Ureter (tissue), 1 donor: ENCODE measurements at regions not wholly inside any gene's neighbourhood (a gene's known extent, or its start where the extent isn't known, plus 50 kb on each side); places are given as distances from the start of the nearest gene placed in this dataset.

Experiments
- DNase-seq: peaks from one replicate; pipeline ENCODE4 v3.0.0-alpha.2; 2020; ENCODE audit warnings: low spot score
- donor health status: DM: yes; HTN: yes; CAD: no.

DNA sequence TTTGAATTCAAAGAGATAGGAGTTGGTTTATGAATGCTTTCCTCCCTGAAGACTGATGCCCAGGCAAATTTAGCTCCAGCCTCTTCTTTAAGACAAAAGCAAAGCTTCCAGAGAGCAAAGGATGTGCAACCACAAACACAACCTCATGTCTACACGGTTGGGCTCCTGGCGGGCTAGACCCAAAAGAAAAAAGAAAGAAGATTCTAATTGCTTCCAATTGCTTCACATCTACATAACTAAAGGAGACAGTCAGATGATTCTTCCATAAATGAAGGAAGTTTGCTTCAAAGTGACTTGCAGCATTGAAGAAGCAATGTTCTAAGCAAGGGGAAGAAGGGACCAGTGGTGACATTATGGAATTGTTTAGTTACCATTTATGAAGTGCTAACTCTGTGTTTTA, 1603.0 kb upstream of the TENM3 start:
- no peak for DNase-seq

GRCh38 chr4:180641495-180641894, 1601.7 kb upstream of the TENM3 start:
- DNase-seq, result no peak

DNA sequence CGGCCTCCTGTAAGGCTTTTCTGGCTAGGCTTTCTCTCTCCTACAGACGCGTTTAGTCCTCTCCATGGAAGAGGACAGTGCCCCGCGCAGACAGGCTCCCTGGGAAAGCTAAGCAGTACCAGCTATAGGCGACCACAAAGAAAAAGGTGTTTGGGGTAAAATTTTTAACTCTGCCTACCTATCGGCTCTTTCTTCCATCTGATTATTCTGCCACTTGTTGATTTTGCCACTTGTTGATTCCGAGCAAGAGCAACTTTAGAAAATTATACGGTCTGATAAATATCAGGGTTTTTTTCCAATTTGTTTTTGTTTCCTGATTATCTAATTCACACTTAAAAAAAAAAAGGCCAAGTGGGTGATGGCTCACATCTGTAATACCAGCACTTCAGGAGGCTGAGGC, 1600.5 kb upstream of the TENM3 start:
- no peak for DNase-seq

GRCh38 chr4:180650273-180650672, 1592.9 kb upstream of the TENM3 start:
- no peak for DNase-seq

- no peak for DNase-seq
Measured at GRCh38 chr4:180652533-180652932, 1590.7 kb upstream of the TENM3 start.

GRCh38 chr4:180655886-180656285, 1587.3 kb upstream of the TENM3 start:
- no peak for DNase-seq

- DNase-seq, result no peak
Measured at GRCh38 chr4:180657881-180658280, 1585.3 kb upstream of the TENM3 start.

GRCh38 chr4:180664766-180665368, 1578.3 kb upstream of the TENM3 start:
- peak; percentile 69 for DNase-seq

DNA sequence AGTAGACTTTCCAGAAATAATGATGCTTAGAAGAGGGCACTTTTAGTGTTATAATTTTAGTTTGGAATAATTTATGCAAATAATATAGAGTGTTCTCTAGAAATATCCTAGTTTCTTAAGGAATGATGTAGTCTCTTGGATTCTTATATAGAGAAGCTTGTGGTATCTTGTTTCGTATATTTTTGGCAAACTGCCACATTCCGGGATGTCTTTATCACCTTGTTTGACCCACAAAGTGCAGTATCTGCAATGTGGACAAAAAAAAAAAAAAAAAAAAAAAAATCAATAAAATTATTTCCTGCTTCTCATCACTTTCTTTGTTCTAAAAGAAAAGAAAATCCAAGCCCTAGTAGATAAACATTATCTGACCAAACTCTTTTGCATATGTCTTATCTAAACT, 1577.7 kb upstream of the TENM3 start:
- DNase-seq, result no peak

- no peak for DNase-seq
Measured at GRCh38 chr4:180665994-180666824, 1577.0 kb upstream of the TENM3 start.

- DNase-seq, result no peak
Measured at GRCh38 chr4:180668732-180669131, 1574.5 kb upstream of the TENM3 start.

GRCh38 chr4:180669680-180670079, 1573.5 kb upstream of the TENM3 start:
- DNase-seq, result no peak

- no peak for DNase-seq
Measured at GRCh38 chr4:180674619-180675358, 1568.4 kb upstream of the TENM3 start.

- DNase-seq, result no peak
Measured at GRCh38 chr4:180675359-180675650, 1567.9 kb upstream of the TENM3 start.

DNA sequence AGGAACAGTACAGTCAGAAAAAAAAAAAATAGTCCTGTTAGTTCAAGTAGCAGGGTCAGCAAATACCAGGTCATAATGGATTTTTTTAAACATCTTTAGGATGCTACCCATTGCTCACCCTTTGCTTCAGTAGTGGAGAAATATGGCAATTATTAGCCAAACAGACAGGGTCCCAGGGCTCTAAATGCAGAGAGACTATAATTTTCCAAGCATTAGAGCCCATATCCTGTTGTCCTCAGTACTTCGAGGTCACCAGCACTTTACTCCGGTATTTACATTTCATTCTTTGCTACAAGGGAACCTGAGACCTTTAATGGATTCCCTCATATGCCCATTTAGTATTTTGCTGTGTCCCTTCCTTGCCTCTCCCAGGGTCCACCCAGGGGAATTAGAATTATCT, 1562.9 kb upstream of the TENM3 start:
- DNase-seq, result no peak

- no peak for DNase-seq
Measured at GRCh38 chr4:180682776-180683175, 1560.4 kb upstream of the TENM3 start.

DNA sequence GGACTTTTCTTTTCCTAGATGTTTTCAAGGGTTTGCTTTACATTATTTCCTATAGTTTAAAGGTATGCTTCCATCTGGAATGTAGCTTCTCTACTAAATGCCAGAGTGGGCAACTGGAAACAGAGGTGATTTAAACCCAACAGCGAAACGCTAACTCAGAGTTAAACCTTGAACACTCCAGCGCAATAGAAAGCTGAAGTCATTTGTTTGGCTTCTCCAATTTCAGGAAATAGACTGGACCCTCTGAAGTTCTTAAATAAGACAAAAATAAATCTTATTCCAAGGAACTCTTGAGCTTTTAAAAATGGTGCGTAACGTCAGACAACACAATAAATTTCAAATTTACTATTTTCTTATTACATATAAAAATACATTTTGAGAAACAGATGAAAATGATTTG, 1560.0 kb upstream of the TENM3 start:
- DNase-seq, result no peak

GRCh38 chr4:180688480-180688879, 1554.7 kb upstream of the TENM3 start:
- DNase-seq, result no peak

- no peak for DNase-seq
Measured at GRCh38 chr4:180694875-180695274, 1548.3 kb upstream of the TENM3 start.

GRCh38 chr4:180695851-180696250, 1547.4 kb upstream of the TENM3 start:
- no peak for DNase-seq

- no peak for DNase-seq
Measured at GRCh38 chr4:180696460-180697092, 1546.6 kb upstream of the TENM3 start.

DNA sequence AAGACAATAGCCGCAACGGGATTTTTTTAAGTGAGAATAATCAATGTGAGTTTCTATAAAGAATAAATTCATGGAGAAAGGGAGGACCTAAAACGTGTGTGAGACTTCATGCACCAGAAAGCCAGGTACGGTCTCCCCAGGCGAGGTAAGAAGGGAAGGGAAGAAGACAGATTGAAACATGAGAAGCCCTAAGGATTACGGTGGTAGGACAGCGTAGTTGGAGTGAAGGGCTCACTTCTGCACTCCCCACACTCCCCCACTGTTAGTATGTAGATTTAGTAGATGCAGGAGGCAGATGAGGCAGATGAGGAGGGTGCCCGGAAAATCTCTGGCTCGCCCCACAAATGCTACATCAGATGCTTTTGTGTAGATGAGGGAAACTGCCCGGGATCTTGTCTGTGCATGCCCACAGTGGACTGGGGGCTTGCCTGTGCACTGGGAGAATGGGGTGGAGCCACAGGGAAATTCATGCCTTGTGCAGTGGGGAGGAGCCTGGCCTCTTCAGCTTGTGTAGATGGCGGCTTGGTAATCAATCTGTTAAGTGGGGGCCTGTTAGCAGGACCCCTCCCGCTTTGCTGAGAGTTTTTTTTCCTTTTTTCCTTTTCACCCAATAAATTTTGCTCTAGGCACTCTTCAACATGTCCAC, 1544.5 kb upstream of the TENM3 start:
- DNase-seq, result no peak
